Panc1 (cell line): ENCODE measurements at regions not wholly inside any gene's neighbourhood (a gene's known extent, or its start where the extent isn't known, plus 50 kb on each side); places are given as distances from the start of the nearest gene placed in this dataset.

Source experiments
- ATAC-seq: fragments of 200-7000 bp; cut with Tn5 transposase; 2 replicates; pipeline ENCODE4 v1.9.1; 2020; ENCODE audit warnings: mild to moderate bottlenecking, moderate library complexity
- BruUV-seq: library from RNA; stranded (reverse); fragments of 400-500 nt; replicated peaks from 2 replicates; lab custom pipeline; 2021; lab: Mats Ljungman, UMichigan
- CTCF ChIA-PET: fragments of 300-600 bp; sonication (Branson Sonifier 250); formaldehyde crosslinking; loops from one replicate; lab custom pipeline; 2022; ENCODE audit warnings: antibody characterized with exemption; lab: Charles Lee
- POLR2A ChIA-PET: fragments of 300-600 bp; sonication (Branson Sonifier 250); formaldehyde crosslinking; loops from one replicate; lab custom pipeline; 2022; ENCODE audit warnings: antibody characterized with exemption; lab: Charles Lee
- DNase-seq: peaks from one replicate; pipeline ENCODE4 v3.0.0-alpha.2; 2010; ENCODE audit warnings: low read depth, low spot score
- H3K27ac ChIP-seq: 2 replicates; pipeline ENCODE4 v1.5.1; 2011; ENCODE audit warnings: mild to moderate bottlenecking, low read length, inconsistent platforms
- H3K27me3 ChIP-seq: fragments of 200-500 bp; sonication (Bioruptor generic); 2 replicates; pipeline ENCODE4 v1.6.0; 2014; ENCODE audit warnings: low read length, inconsistent platforms; ENCODE audit not compliant: control insufficient read depth, insufficient read depth
- H3K36me3 ChIP-seq: fragments of 200-500 bp; sonication (Bioruptor generic); 2 replicates; pipeline ENCODE4 v1.5.1; 2014; ENCODE audit warnings: inconsistent platforms, mild to moderate bottlenecking, low read length, moderate library complexity; ENCODE audit not compliant: control insufficient read depth, insufficient read depth
- H3K4me1 ChIP-seq: 2 replicates; pipeline ENCODE4 v1.5.1; 2011; ENCODE audit warnings: inconsistent platforms, mild to moderate bottlenecking, low read length, moderate library complexity; ENCODE audit not compliant: control insufficient read depth, insufficient read depth
- H3K4me3 ChIP-seq, 2 experiments: 2 replicates each; pipeline ENCODE4 v1.5.1; 2011 to 2012; ENCODE audit warnings: low read depth in 2 of 2, low read length in 2 of 2, mild to moderate bottlenecking in 2 of 2, inconsistent platforms in 1 of 2, moderate library complexity in 1 of 2
- H3K9me3 ChIP-seq: fragments of 200-500 bp; sonication (Bioruptor generic); 2 replicates; pipeline ENCODE4 v1.5.1; 2014; ENCODE audit warnings: low read depth, mild to moderate bottlenecking, inconsistent platforms, low read length, moderate library complexity; ENCODE audit not compliant: control insufficient read depth, insufficient read depth
- POLR2AphosphoS5 ChIP-seq: IDR thresholded peaks from 2 replicates; pipeline ENCODE4 v1.6.1; 2012; ENCODE audit warnings: mild to moderate bottlenecking, low read depth, low read length, moderate library complexity
- SIN3A ChIP-seq: IDR thresholded peaks from 2 replicates; pipeline ENCODE4 v1.6.1; 2012; ENCODE audit warnings: low read depth, mild to moderate bottlenecking, low read length, moderate library complexity, borderline replicate concordance; ENCODE audit not compliant: insufficient read depth
- TCF7L2 ChIP-seq: IDR thresholded peaks from 2 replicates; pipeline ENCODE4 v1.6.1; 2011; ENCODE audit warnings: mild to moderate bottlenecking, low read depth, low read length, inconsistent platforms
- in situ Hi-C: cut with HindIII; loops from 2 replicates; pipeline ENCODE4 v1.10.0; 2016; ENCODE audit warnings: low sequenced_read_pairs, low pct_unique_long_range_greater_than_20kb
- intact Hi-C: fragments of 100-400 bp; cut with micrococcal nuclease; formaldehyde crosslinking; loops from one replicate; pipeline ENCODE4 v1.10.0; 2022; ENCODE audit not compliant: unreplicated experiment
- TF ChIP-seq, protein P1 (sequence below): fragments of 450-650 bp; IDR thresholded peaks from 2 replicates; pipeline ENCODE4 v1.5.1; 2017; ENCODE audit warnings: mild to moderate bottlenecking
- TF ChIP-seq, protein P2 (sequence below), 2 experiments: IDR thresholded peaks; 2 replicates each; pipeline ENCODE4 v1.6.1; 2011 to 2012; ENCODE audit warnings: low read depth in 2 of 2, control low read depth in 1 of 2, low read length in 1 of 2, mild to moderate bottlenecking in 1 of 2, moderate library complexity in 1 of 2; ENCODE audit not compliant: insufficient read depth in 1 of 2

DNA sequence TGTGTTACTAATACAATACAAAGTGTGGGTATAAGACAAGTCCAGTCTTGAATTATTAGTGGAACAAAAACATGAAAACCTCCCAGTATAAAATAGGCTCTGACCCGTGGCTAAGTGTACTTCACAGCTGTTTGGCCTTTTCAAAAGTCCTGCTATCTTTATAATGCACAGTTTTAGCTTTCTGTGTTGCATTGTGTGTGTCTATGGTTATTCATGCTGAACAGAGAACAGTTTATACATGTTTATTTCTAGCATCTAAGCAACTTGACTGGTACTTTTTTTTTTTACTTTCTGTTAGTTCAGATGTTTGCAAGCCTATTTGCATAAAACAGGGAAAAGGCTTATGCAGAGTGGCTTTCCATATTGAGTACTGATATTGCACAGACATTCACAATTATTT, 119.2 kb upstream of the CCN2 start:
- TF ChIP-seq TCF7L2 (no peak), SIN3A (no peak), POLR2AphosphoS5 (no peak)
- TF ChIP-seq, protein P1, sequence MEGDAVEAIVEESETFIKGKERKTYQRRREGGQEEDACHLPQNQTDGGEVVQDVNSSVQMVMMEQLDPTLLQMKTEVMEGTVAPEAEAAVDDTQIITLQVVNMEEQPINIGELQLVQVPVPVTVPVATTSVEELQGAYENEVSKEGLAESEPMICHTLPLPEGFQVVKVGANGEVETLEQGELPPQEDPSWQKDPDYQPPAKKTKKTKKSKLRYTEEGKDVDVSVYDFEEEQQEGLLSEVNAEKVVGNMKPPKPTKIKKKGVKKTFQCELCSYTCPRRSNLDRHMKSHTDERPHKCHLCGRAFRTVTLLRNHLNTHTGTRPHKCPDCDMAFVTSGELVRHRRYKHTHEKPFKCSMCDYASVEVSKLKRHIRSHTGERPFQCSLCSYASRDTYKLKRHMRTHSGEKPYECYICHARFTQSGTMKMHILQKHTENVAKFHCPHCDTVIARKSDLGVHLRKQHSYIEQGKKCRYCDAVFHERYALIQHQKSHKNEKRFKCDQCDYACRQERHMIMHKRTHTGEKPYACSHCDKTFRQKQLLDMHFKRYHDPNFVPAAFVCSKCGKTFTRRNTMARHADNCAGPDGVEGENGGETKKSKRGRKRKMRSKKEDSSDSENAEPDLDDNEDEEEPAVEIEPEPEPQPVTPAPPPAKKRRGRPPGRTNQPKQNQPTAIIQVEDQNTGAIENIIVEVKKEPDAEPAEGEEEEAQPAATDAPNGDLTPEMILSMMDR = no peak
- TF ChIP-seq, protein P2, sequence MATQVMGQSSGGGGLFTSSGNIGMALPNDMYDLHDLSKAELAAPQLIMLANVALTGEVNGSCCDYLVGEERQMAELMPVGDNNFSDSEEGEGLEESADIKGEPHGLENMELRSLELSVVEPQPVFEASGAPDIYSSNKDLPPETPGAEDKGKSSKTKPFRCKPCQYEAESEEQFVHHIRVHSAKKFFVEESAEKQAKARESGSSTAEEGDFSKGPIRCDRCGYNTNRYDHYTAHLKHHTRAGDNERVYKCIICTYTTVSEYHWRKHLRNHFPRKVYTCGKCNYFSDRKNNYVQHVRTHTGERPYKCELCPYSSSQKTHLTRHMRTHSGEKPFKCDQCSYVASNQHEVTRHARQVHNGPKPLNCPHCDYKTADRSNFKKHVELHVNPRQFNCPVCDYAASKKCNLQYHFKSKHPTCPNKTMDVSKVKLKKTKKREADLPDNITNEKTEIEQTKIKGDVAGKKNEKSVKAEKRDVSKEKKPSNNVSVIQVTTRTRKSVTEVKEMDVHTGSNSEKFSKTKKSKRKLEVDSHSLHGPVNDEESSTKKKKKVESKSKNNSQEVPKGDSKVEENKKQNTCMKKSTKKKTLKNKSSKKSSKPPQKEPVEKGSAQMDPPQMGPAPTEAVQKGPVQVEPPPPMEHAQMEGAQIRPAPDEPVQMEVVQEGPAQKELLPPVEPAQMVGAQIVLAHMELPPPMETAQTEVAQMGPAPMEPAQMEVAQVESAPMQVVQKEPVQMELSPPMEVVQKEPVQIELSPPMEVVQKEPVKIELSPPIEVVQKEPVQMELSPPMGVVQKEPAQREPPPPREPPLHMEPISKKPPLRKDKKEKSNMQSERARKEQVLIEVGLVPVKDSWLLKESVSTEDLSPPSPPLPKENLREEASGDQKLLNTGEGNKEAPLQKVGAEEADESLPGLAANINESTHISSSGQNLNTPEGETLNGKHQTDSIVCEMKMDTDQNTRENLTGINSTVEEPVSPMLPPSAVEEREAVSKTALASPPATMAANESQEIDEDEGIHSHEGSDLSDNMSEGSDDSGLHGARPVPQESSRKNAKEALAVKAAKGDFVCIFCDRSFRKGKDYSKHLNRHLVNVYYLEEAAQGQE (IDR thresholded peaks at IDR 0.05; ENCODE audit: insufficient read depth in 1 of 2, low read depth in 2 of 2, low read length in 1 of 2) = no peak
- no TSS peak for BruUV-seq
- in situ Hi-C loops (no loop called here), intact Hi-C loops (no loop called here)
- Histone ChIP-seq H3K4me1 (no peaks in the 10 kb centered on the region; the same call in 1 of the 2 replicates), H3K27me3 (no peaks in the 10 kb centered on the region), H3K4me3 (no peak overlapping the region), H3K27ac (no peak overlapping the region), H3K9me3 (no peaks in the 10 kb centered on the region), H3K36me3 (no peaks in the 10 kb centered on the region)
- no peak for DNase-seq
- CTCF ChIA-PET = no interaction called here
- POLR2A ChIA-PET = no interaction called here
- no peak for ATAC-seq

GRCh38 chr6:132068766-132069165, 117.6 kb upstream of the CCN2 start:
- Histone ChIP-seq H3K9me3 (no peaks in the 10 kb centered on the region), H3K27me3 (no peaks in the 10 kb centered on the region), H3K4me1 (peaks cover 4% of the 10 kb centered on the region), H3K4me3 (no peak overlapping the region), H3K36me3 (no peaks in the 10 kb centered on the region), H3K27ac (no peak overlapping the region)
- in situ Hi-C loops = no loop called here
- no TSS peak for BruUV-seq
- DNase-seq = no peak
- ATAC-seq = no peak
- intact Hi-C loops = no loop called here
- CTCF ChIA-PET = no interaction called here
- no peak for TF ChIP-seq POLR2AphosphoS5
- no peak for TF ChIP-seq SIN3A
- TF ChIP-seq, protein P2 (IDR thresholded peaks at IDR 0.05; ENCODE audit: insufficient read depth in 1 of 2, low read depth in 2 of 2, low read length in 1 of 2) = no peak
- TF ChIP-seq, protein P1 = no peak
- no peak for TF ChIP-seq TCF7L2
- POLR2A ChIA-PET = no interaction called here
